ENCODE measurements at regions not wholly inside any gene's neighbourhood (a gene's known extent, or its start where the extent isn't known, plus 50 kb on each side); places are given as distances from the start of the nearest gene placed in this dataset.

GRCh38 chr9:79263628-79264027, 308.1 kb upstream of the TLE4 start:
- H3K27ac Mint-ChIP-seq: no peak overlapping the region
- H3K36me3 Mint-ChIP-seq: no peaks in the 10 kb centered on the region
- H3K27me3 Mint-ChIP-seq: peaks cover 27% of the 10 kb centered on the region
- no peak overlapping the region for H3K4me3 Mint-ChIP-seq
- H3K9me3 Mint-ChIP-seq: peaks cover 6% of the 10 kb centered on the region
- no peaks in the 10 kb centered on the region for H3K4me1 Mint-ChIP-seq

- Mint-ChIP-seq H3K4me3 (no peak overlapping the region), H3K4me1 (no peaks in the 10 kb centered on the region), H3K27me3 (peaks cover 23% of the 10 kb centered on the region), H3K9me3 (peaks cover 6% of the 10 kb centered on the region), H3K27ac (no peak overlapping the region), H3K36me3 (no peaks in the 10 kb centered on the region)
Observed at GRCh38 chr9:79264041-79264440, 307.7 kb upstream of the TLE4 start.

GRCh38 chr9:79264511-79265355, 307.0 kb upstream of the TLE4 start:
- no peaks in the 10 kb centered on the region for H3K36me3 Mint-ChIP-seq
- no peak overlapping the region for H3K27ac Mint-ChIP-seq
- no peak overlapping the region for H3K4me3 Mint-ChIP-seq
- peaks cover 21% of the 10 kb centered on the region for H3K27me3 Mint-ChIP-seq
- H3K4me1 Mint-ChIP-seq: no peaks in the 10 kb centered on the region
- H3K9me3 Mint-ChIP-seq: peaks cover 6% of the 10 kb centered on the region

GRCh38 chr9:79266986-79267385, 304.8 kb upstream of the TLE4 start:
- no peaks in the 10 kb centered on the region for H3K4me1 Mint-ChIP-seq
- no peak overlapping the region for H3K27ac Mint-ChIP-seq
- no peak overlapping the region for H3K4me3 Mint-ChIP-seq
- H3K9me3 Mint-ChIP-seq: peaks cover 6% of the 10 kb centered on the region
- peaks cover 13% of the 10 kb centered on the region for H3K27me3 Mint-ChIP-seq
- H3K36me3 Mint-ChIP-seq: no peaks in the 10 kb centered on the region

- no peak overlapping the region for H3K4me3 Mint-ChIP-seq
- H3K27me3 Mint-ChIP-seq: peaks cover 7% of the 10 kb centered on the region
- H3K4me1 Mint-ChIP-seq: no peaks in the 10 kb centered on the region
- H3K27ac Mint-ChIP-seq: no peak overlapping the region
- H3K9me3 Mint-ChIP-seq: no peaks in the 10 kb centered on the region
- H3K36me3 Mint-ChIP-seq: no peaks in the 10 kb centered on the region
Observed at GRCh38 chr9:79268806-79269205, 303.0 kb upstream of the TLE4 start.

- Mint-ChIP-seq H3K36me3 (no peaks in the 10 kb centered on the region), H3K27ac (no peak overlapping the region), H3K4me3 (no peak overlapping the region), H3K4me1 (no peaks in the 10 kb centered on the region), H3K9me3 (no peaks in the 10 kb centered on the region), H3K27me3 (peaks cover 4% of the 10 kb centered on the region)
Observed at GRCh38 chr9:79273311-79273710, 298.5 kb upstream of the TLE4 start.

- Mint-ChIP-seq H3K27ac (no peak overlapping the region), H3K4me1 (no peaks in the 10 kb centered on the region), H3K27me3 (peaks cover 3% of the 10 kb centered on the region), H3K36me3 (no peaks in the 10 kb centered on the region), H3K9me3 (no peaks in the 10 kb centered on the region), H3K4me3 (no peak overlapping the region)
Observed at GRCh38 chr9:79279356-79279755, 292.4 kb upstream of the TLE4 start.

- Mint-ChIP-seq H3K4me1 (no peaks in the 10 kb centered on the region), H3K4me3 (no peak overlapping the region), H3K9me3 (no peaks in the 10 kb centered on the region), H3K27ac (no peak overlapping the region), H3K36me3 (no peaks in the 10 kb centered on the region), H3K27me3 (peaks cover 2% of the 10 kb centered on the region)
Observed at GRCh38 chr9:79280691-79281090, 291.1 kb upstream of the TLE4 start.

GRCh38 chr9:79284081-79284480, 287.7 kb upstream of the TLE4 start:
- H3K4me1 Mint-ChIP-seq: no peaks in the 10 kb centered on the region
- no peaks in the 10 kb centered on the region for H3K9me3 Mint-ChIP-seq
- H3K36me3 Mint-ChIP-seq: no peaks in the 10 kb centered on the region
- no peak overlapping the region for H3K27ac Mint-ChIP-seq
- no peaks in the 10 kb centered on the region for H3K27me3 Mint-ChIP-seq
- H3K4me3 Mint-ChIP-seq: no peak overlapping the region

- H3K36me3 Mint-ChIP-seq: no peaks in the 10 kb centered on the region
- no peaks in the 10 kb centered on the region for H3K27me3 Mint-ChIP-seq
- no peak overlapping the region for H3K4me3 Mint-ChIP-seq
- H3K9me3 Mint-ChIP-seq: no peaks in the 10 kb centered on the region
- no peaks in the 10 kb centered on the region for H3K4me1 Mint-ChIP-seq
- no peak overlapping the region for H3K27ac Mint-ChIP-seq
Observed at GRCh38 chr9:79286992-79287707, 284.6 kb upstream of the TLE4 start.

- Mint-ChIP-seq H3K4me3 (no peak overlapping the region), H3K27me3 (no peaks in the 10 kb centered on the region), H3K27ac (no peak overlapping the region), H3K4me1 (no peaks in the 10 kb centered on the region), H3K36me3 (no peaks in the 10 kb centered on the region), H3K9me3 (no peaks in the 10 kb centered on the region)
Observed at GRCh38 chr9:79287708-79288290, 284.0 kb upstream of the TLE4 start.

- Mint-ChIP-seq H3K36me3 (no peaks in the 10 kb centered on the region), H3K27me3 (no peaks in the 10 kb centered on the region), H3K4me3 (no peak overlapping the region), H3K9me3 (no peaks in the 10 kb centered on the region), H3K4me1 (no peaks in the 10 kb centered on the region), H3K27ac (no peak overlapping the region)
Observed at GRCh38 chr9:79289856-79290255, 281.9 kb upstream of the TLE4 start.

GRCh38 chr9:79292731-79293280, 279.0 kb upstream of the TLE4 start:
- H3K36me3 Mint-ChIP-seq: no peaks in the 10 kb centered on the region
- H3K9me3 Mint-ChIP-seq: no peaks in the 10 kb centered on the region
- no peak overlapping the region for H3K27ac Mint-ChIP-seq
- H3K27me3 Mint-ChIP-seq: peaks cover 3% of the 10 kb centered on the region
- no peak overlapping the region for H3K4me3 Mint-ChIP-seq
- H3K4me1 Mint-ChIP-seq: no peaks in the 10 kb centered on the region

GRCh38 chr9:79300068-79300467, 271.7 kb upstream of the TLE4 start:
- H3K4me3 Mint-ChIP-seq: no peak overlapping the region
- H3K4me1 Mint-ChIP-seq: no peaks in the 10 kb centered on the region
- no peaks in the 10 kb centered on the region for H3K36me3 Mint-ChIP-seq
- H3K27ac Mint-ChIP-seq: no peak overlapping the region
- H3K27me3 Mint-ChIP-seq: peaks cover 3% of the 10 kb centered on the region
- H3K9me3 Mint-ChIP-seq: no peaks in the 10 kb centered on the region

- no peak overlapping the region for H3K27ac Mint-ChIP-seq
- H3K36me3 Mint-ChIP-seq: no peaks in the 10 kb centered on the region
- H3K4me1 Mint-ChIP-seq: no peaks in the 10 kb centered on the region
- no peak overlapping the region for H3K4me3 Mint-ChIP-seq
- peaks cover 3% of the 10 kb centered on the region for H3K27me3 Mint-ChIP-seq
- H3K9me3 Mint-ChIP-seq: no peaks in the 10 kb centered on the region
Observed at GRCh38 chr9:79301085-79301484, 270.7 kb upstream of the TLE4 start.

Measured in activated naive CD4-positive, alpha-beta T cell treated with anti-CD3 and anti-CD28 coated beads, Interleukin-2, amount 50 U/mL, for 24 hours (primary cell).